SU-DHL-6 (cell line): ENCODE measurements at regions not wholly inside any gene's neighbourhood (a gene's known extent, or its start where the extent isn't known, plus 50 kb on each side); places are given as distances from the start of the nearest gene placed in this dataset.

Experiments
- H2AFZ ChIP-seq: fragments of 200-600 bp; sonication (generic); 2 replicates; pipeline ENCODE4 v1.6.1; 2014; ENCODE audit warnings: low read depth, mild to moderate bottlenecking, moderate library complexity, mixed read lengths, antibody characterized with exemption, low read length; ENCODE audit not compliant: severe bottlenecking
- H3F3A ChIP-seq: fragments of 200-600 bp; shearing (Covaris generic); 2 replicates; pipeline ENCODE4 v1.6.0; 2016; ENCODE audit warnings: antibody characterized with exemption, mild to moderate bottlenecking; ENCODE audit not compliant: insufficient read depth
- H3K27ac ChIP-seq: fragments of 200-600 bp; sonication (generic); 2 replicates; pipeline ENCODE4 v1.5.1; 2016; ENCODE audit warnings: low read depth, mild to moderate bottlenecking, low read length, moderate library complexity, mixed read lengths
- H3K27me3 ChIP-seq: fragments of 200-600 bp; sonication (generic), shearing (Covaris generic); 2 replicates; pipeline ENCODE4 v1.6.0; 2014; ENCODE audit warnings: mild to moderate bottlenecking, low read length
- H3K36me3 ChIP-seq: fragments of 200-600 bp; sonication (generic); 2 replicates; pipeline ENCODE4 v1.6.1; 2014; ENCODE audit warnings: mild to moderate bottlenecking, low read length, mixed read lengths
- H3K4me2 ChIP-seq: fragments of 300-600, 200-600 bp; shearing (Covaris generic), sonication (generic); 2 replicates; pipeline ENCODE4 v1.6.0; 2014; ENCODE audit warnings: low read length, low read depth, mild to moderate bottlenecking; ENCODE audit not compliant: poor library complexity, severe bottlenecking
- H3K4me3 ChIP-seq: fragments of 200-600 bp; sonication (generic); 2 replicates; pipeline ENCODE4 v1.5.1; 2014; ENCODE audit warnings: antibody characterized with exemption, low read length, mild to moderate bottlenecking, mixed read lengths; ENCODE audit not compliant: insufficient read depth, poor library complexity, severe bottlenecking
- H3K79me2 ChIP-seq: fragments of 200-600 bp; sonication (generic); 2 replicates; pipeline ENCODE4 v1.6.1; 2014; ENCODE audit warnings: mild to moderate bottlenecking, low read length, moderate library complexity; ENCODE audit not compliant: insufficient read depth
- H3K9ac ChIP-seq: fragments of 200-600 bp; sonication (generic); 2 replicates; pipeline ENCODE4 v1.7.0; 2014; ENCODE audit warnings: mild to moderate bottlenecking, low read length
- H3K9me2 ChIP-seq: fragments of 200-600 bp; sonication (generic); replicated peaks from 2 replicates; pipeline ENCODE4 v1.6.1; 2014; ENCODE audit warnings: low read length; ENCODE audit not compliant: insufficient read depth
- H3K9me3 ChIP-seq: fragments of 200-600 bp; sonication (generic); 2 replicates; pipeline ENCODE4 v1.6.1; 2014; ENCODE audit warnings: low read length, mixed read lengths; ENCODE audit not compliant: insufficient read depth
- H4K20me1 ChIP-seq: fragments of 200-600 bp; sonication (generic); 2 replicates; pipeline ENCODE4 v1.6.1; 2014; ENCODE audit warnings: low read depth, mild to moderate bottlenecking, antibody characterized with exemption, low read length, moderate library complexity, mixed read lengths
- CTCF ChIP-seq: fragments of 200-600 bp; sonication (generic); IDR thresholded peaks from one replicate; pipeline ENCODE4 v1.5.1; 2017; ENCODE audit warnings: antibody characterized with exemption, mild to moderate bottlenecking, low read length, moderate library complexity; ENCODE audit not compliant: insufficient read depth, poor library complexity, severe bottlenecking
- EZH2phosphoT487 ChIP-seq: fragments of 200-600 bp; sonication (generic), shearing (Covaris generic); conservative IDR thresholded peaks from 2 replicates; pipeline ENCODE4 v1.6.1; 2018; ENCODE audit warnings: mild to moderate bottlenecking, antibody characterized with exemption, low read length, moderate library complexity, mixed read lengths

GRCh38 chr13:73825143-73825542 is 309.1 kb downstream of the KLF12 start:
- H3F3A ChIP-seq: no peaks in the 10 kb centered on the region
- no peaks in the 10 kb centered on the region for H3K9me2 ChIP-seq
- H3K4me2 ChIP-seq: no peak overlapping the region
- no peak overlapping the region for H3K27ac ChIP-seq
- H3K36me3 ChIP-seq: no peaks in the 10 kb centered on the region
- H3K27me3 ChIP-seq: no peaks in the 10 kb centered on the region
- H3K9ac ChIP-seq: no peak overlapping the region
- no peaks in the 10 kb centered on the region for H3K9me3 ChIP-seq
- no peak for TF ChIP-seq CTCF
- TF ChIP-seq EZH2phosphoT487: no peak
- H3K4me3 ChIP-seq: no peak overlapping the region
- no peaks in the 10 kb centered on the region for H4K20me1 ChIP-seq
- no peak overlapping the region for H2AFZ ChIP-seq
- no peaks in the 10 kb centered on the region for H3K79me2 ChIP-seq

- H3K4me3 ChIP-seq: no peak overlapping the region
- TF ChIP-seq CTCF (no peak), EZH2phosphoT487 (no peak)
- H3K9ac ChIP-seq: no peak overlapping the region
- H3K4me2 ChIP-seq: no peak overlapping the region
- H3F3A ChIP-seq: no peaks in the 10 kb centered on the region
- H3K79me2 ChIP-seq: no peaks in the 10 kb centered on the region
- H3K27me3 ChIP-seq: no peaks in the 10 kb centered on the region
- no peaks in the 10 kb centered on the region for H3K36me3 ChIP-seq
- no peaks in the 10 kb centered on the region for H3K9me2 ChIP-seq
- no peak overlapping the region for H3K27ac ChIP-seq
- H4K20me1 ChIP-seq: no peaks in the 10 kb centered on the region
- no peak overlapping the region for H2AFZ ChIP-seq
- no peaks in the 10 kb centered on the region for H3K9me3 ChIP-seq
Observed at GRCh38 chr13:73822668-73823592, 311.3 kb downstream of the KLF12 start.

GRCh38 chr13:73820688-73821087 is 313.5 kb downstream of the KLF12 start:
- H3K9me3 ChIP-seq: no peaks in the 10 kb centered on the region
- no peaks in the 10 kb centered on the region for H4K20me1 ChIP-seq
- no peak overlapping the region for H3K27ac ChIP-seq
- H3K4me3 ChIP-seq: no peak overlapping the region
- no peaks in the 10 kb centered on the region for H3K27me3 ChIP-seq
- H2AFZ ChIP-seq: no peak overlapping the region
- TF ChIP-seq CTCF (no peak), EZH2phosphoT487 (no peak)
- no peaks in the 10 kb centered on the region for H3F3A ChIP-seq
- H3K9me2 ChIP-seq: no peaks in the 10 kb centered on the region
- no peak overlapping the region for H3K4me2 ChIP-seq
- H3K36me3 ChIP-seq: no peaks in the 10 kb centered on the region
- H3K79me2 ChIP-seq: no peaks in the 10 kb centered on the region
- H3K9ac ChIP-seq: no peak overlapping the region
